Endothelial cell of umbilical vein (primary cell): ENCODE measurements at regions not wholly inside any gene's neighbourhood (a gene's known extent, or its start where the extent isn't known, plus 50 kb on each side); places are given as distances from the start of the nearest gene placed in this dataset.

Experiments used
- BruUV-seq: library from RNA; stranded (reverse); fragments of 400-500 nt; replicated peaks from 2 replicates; lab custom pipeline; 2021; lab: Mats Ljungman, UMichigan
- CTCF ChIA-PET: fragments of 300-600, 350-600 bp; sonication (Branson Sonifier 250); formaldehyde crosslinking; loops from one replicate; lab custom pipeline; 2021; ENCODE audit warnings: antibody characterized with exemption, inconsistent platforms; lab: Charles Lee
- POLR2A ChIA-PET: fragments of 300-600, 350-600 bp; sonication (Branson Sonifier 250); formaldehyde crosslinking; loops from one replicate; lab custom pipeline; 2021; ENCODE audit warnings: antibody characterized with exemption, inconsistent platforms; lab: Charles Lee
- DNase-seq: peaks from one replicate; pipeline ENCODE4 v3.0.0-alpha.2; 2011; ENCODE audit warnings: low read depth, low spot score
- FAIRE-seq: peaks from 2 replicates; lab custom pipeline; 2011; peaks lifted over from hg19 to GRCh38; lab: Jason Lieb, UNC
- H2AFZ ChIP-seq: 2 replicates; pipeline ENCODE4 v1.6.0; 2012; ENCODE audit warnings: low read depth, low read length, control low read depth, inconsistent platforms
- H3K27ac ChIP-seq: 2 replicates; pipeline ENCODE4 v1.5.1; 2011; ENCODE audit warnings: low read depth, mild to moderate bottlenecking, control low read depth, low read length, moderate library complexity; ENCODE audit not compliant: insufficient read depth
- H3K27me3 ChIP-seq, 2 experiments: 2 replicates each; pipeline versions ENCODE4 v1.6.0 to v1.6.1; 2011; ENCODE audit warnings: low read length in 2 of 2, mixed read lengths in 1 of 2; ENCODE audit not compliant: control insufficient read depth in 2 of 2, insufficient read depth in 2 of 2
- H3K36me3 ChIP-seq, 2 experiments: 2 replicates in 1 of 2; 3 replicates in 1 of 2; pipeline ENCODE4 v1.5.1; 2011; ENCODE audit warnings: low read length in 2 of 2, mild to moderate bottlenecking in 1 of 2, moderate library complexity in 1 of 2; ENCODE audit not compliant: control insufficient read depth in 2 of 2, insufficient read depth in 2 of 2; ENCODE audit errors: extremely low read depth in 1 of 2
- H3K4me1 ChIP-seq: 3 replicates; pipeline ENCODE4 v1.5.1; 2011; ENCODE audit warnings: mild to moderate bottlenecking, low read length; ENCODE audit not compliant: control insufficient read depth, insufficient read depth; ENCODE audit errors: extremely low read depth
- H3K4me2 ChIP-seq: 2 replicates; pipeline ENCODE4 v1.6.1; 2011; ENCODE audit warnings: low read length, control low read depth, mixed read lengths; ENCODE audit not compliant: insufficient read depth
- H3K4me3 ChIP-seq, 3 experiments: fragments of 200-600 bp in 1 of 3; sonication (generic), shearing (Covaris generic) in 1 of 3; replicated peaks in 1 of 3; 2 replicates each; pipeline ENCODE4 v1.5.1; 2011 to 2016; ENCODE audit warnings: control low read depth in 3 of 3, low read length in 3 of 3, mild to moderate bottlenecking in 2 of 3, inconsistent platforms in 1 of 3, low read depth in 1 of 3, moderate library complexity in 1 of 3; ENCODE audit not compliant: insufficient read depth in 1 of 3
- H3K79me2 ChIP-seq: 2 replicates; pipeline ENCODE4 v1.6.0; 2012; ENCODE audit warnings: low read length, inconsistent platforms; ENCODE audit not compliant: control insufficient read depth, insufficient read depth
- H3K9ac ChIP-seq: replicated peaks from 2 replicates; pipeline ENCODE3; 2011; ENCODE audit warnings: low read length, control low read depth; ENCODE audit not compliant: insufficient read depth; ENCODE audit errors: extremely low read depth
- H3K9me1 ChIP-seq: replicated peaks from 3 replicates; pipeline ENCODE4 v1.6.0; 2011; ENCODE audit warnings: mild to moderate bottlenecking, low read length; ENCODE audit not compliant: control insufficient read depth, insufficient read depth; ENCODE audit errors: extremely low read depth
- H3K9me3 ChIP-seq: replicated peaks from 2 replicates; pipeline ENCODE4 v1.5.1; 2012; ENCODE audit warnings: low read length, inconsistent platforms; ENCODE audit not compliant: control insufficient read depth, insufficient read depth
- H4K20me1 ChIP-seq: replicated peaks from 2 replicates; pipeline ENCODE3; 2011; ENCODE audit warnings: mild to moderate bottlenecking, low read length; ENCODE audit not compliant: control insufficient read depth, insufficient read depth; ENCODE audit errors: extremely low read depth
- CTCF ChIP-seq, 2 donors: IDR thresholded peaks; 1 replicate in 1 of 2; 2 replicates in 1 of 2; pipeline ENCODE4 v1.5.1; 2011; ENCODE audit warnings: low read length in 2 of 2, mild to moderate bottlenecking in 2 of 2, moderate library complexity in 2 of 2, control low read depth in 1 of 2, inconsistent platforms in 1 of 2, low read depth in 1 of 2; ENCODE audit not compliant: insufficient read depth in 1 of 2; ENCODE audit errors: extremely low read depth in 1 of 2
- EZH2 ChIP-seq: IDR thresholded peaks from 2 replicates; pipeline ENCODE4 v1.6.1; 2012; ENCODE audit warnings: borderline replicate concordance, low read depth, mild to moderate bottlenecking, moderate library complexity, low read length, inconsistent platforms; ENCODE audit not compliant: severe bottlenecking
- FOS ChIP-seq: IDR thresholded peaks from 2 replicates; pipeline ENCODE4 v1.6.1; 2011; ENCODE audit warnings: mild to moderate bottlenecking, low read length, moderate library complexity, borderline replicate concordance; ENCODE audit not compliant: insufficient read depth
- GATA2 ChIP-seq: IDR thresholded peaks from 2 replicates; pipeline ENCODE4 v1.7.0; 2011; ENCODE audit warnings: low read depth, mild to moderate bottlenecking, moderate library complexity, mixed read lengths, low read length; ENCODE audit not compliant: insufficient read length, insufficient read depth
- JUN ChIP-seq: IDR thresholded peaks from 2 replicates; pipeline ENCODE4 v1.6.1; 2011; ENCODE audit warnings: borderline replicate concordance, low read depth; ENCODE audit not compliant: insufficient read length, insufficient read depth
- MAX ChIP-seq: IDR thresholded peaks from 2 replicates; pipeline ENCODE4 v1.6.1; 2011; ENCODE audit not compliant: insufficient read depth, insufficient read length
- MYC ChIP-seq: IDR thresholded peaks from one replicate; pipeline ENCODE4 v1.6.1; 2011; ENCODE audit warnings: mild to moderate bottlenecking, low read depth, low read length
- POLR2A ChIP-seq: IDR thresholded peaks from 2 replicates; pipeline ENCODE4 v1.6.1; 2012; ENCODE audit warnings: low read depth, mild to moderate bottlenecking, control low read depth, low read length
- POLR2AphosphoS5 ChIP-seq: IDR thresholded peaks from 2 replicates; pipeline ENCODE4 v1.6.1; 2012; ENCODE audit warnings: low read depth, mild to moderate bottlenecking, control low read depth, low read length, moderate library complexity; ENCODE audit not compliant: insufficient read depth
- dilution Hi-C: fragments of 300-500 bp; cut with MboI; formaldehyde crosslinking; loops from one replicate; pipeline ENCODE4 v1.15.0; 2019; ENCODE audit warnings: low sequenced_read_pairs; ENCODE audit not compliant: extremely low pct_ligation_motif_present
- intact Hi-C: fragments of 100-400 bp; cut with micrococcal nuclease; formaldehyde crosslinking; loops from one replicate; pipeline ENCODE4 v1.10.0; 2022

GRCh38 chr14:27389402-27389801 lies 791.6 kb upstream of the NOVA1 start:
- no peak for DNase-seq
- H3K4me3 ChIP-seq = no peak overlapping the region
- TF ChIP-seq MYC (no peak), CTCF (IDR thresholded peaks at IDR 0.05; ENCODE audit: extremely low read depth in 1 of 2, insufficient read depth in 1 of 2, low read depth in 1 of 2, low read length in 2 of 2) (no peak), EZH2 (no peak), POLR2AphosphoS5 (no peak), GATA2 (no peak), JUN (no peak), POLR2A (no peak), MAX (no peak), FOS (no peak)
- no peaks in the 10 kb centered on the region for H3K9me1 ChIP-seq
- H3K4me2 ChIP-seq = no peak overlapping the region
- H3K9me3 ChIP-seq = no peaks in the 10 kb centered on the region
- intact Hi-C loops (no loop called here), dilution Hi-C loops (no loop called here)
- no peaks in the 10 kb centered on the region for H3K79me2 ChIP-seq
- peaks cover 19% of the 10 kb centered on the region for H3K4me1 ChIP-seq
- H3K27ac ChIP-seq = no peak overlapping the region
- no peaks in the 10 kb centered on the region for H4K20me1 ChIP-seq
- H2AFZ ChIP-seq = no peak overlapping the region
- H3K9ac ChIP-seq = no peak overlapping the region
- FAIRE-seq = no peak
- no peaks in the 10 kb centered on the region for H3K36me3 ChIP-seq
- CTCF ChIA-PET = no interaction called here
- no peaks in the 10 kb centered on the region for H3K27me3 ChIP-seq
- POLR2A ChIA-PET = no interaction called here
- BruUV-seq = no TSS peak
